ENCODE measurements at regions not wholly inside any gene's neighbourhood (a gene's known extent, or its start where the extent isn't known, plus 50 kb on each side); places are given as distances from the start of the nearest gene placed in this dataset.

GRCh38 chr6:85703406-85703805 is 60.7 kb upstream of the SYNCRIP start:
- no peak for ATAC-seq (ENCODE audit: insufficient read depth, low read depth)
- no peak for TF ChIP-seq CTCF (IDR thresholded peaks at IDR 0.05; ENCODE audit: borderline replicate concordance, extremely low read depth, low read length, poor library complexity, severe bottlenecking)
- H4K20me1 ChIP-seq (ENCODE audit: insufficient read depth, low read length) = no peaks in the 10 kb centered on the region

More at GRCh38 chr6:85703406-85703805, 60.7 kb upstream of the SYNCRIP start:
- Histone ChIP-seq H3K4me1 (ENCODE audit: insufficient read depth, low read length) (no peaks in the 10 kb centered on the region), H3K4me2 (ENCODE audit: insufficient read depth, low read length) (no peak overlapping the region), H3K4me3 (ENCODE audit: low read depth in 1 of 2, low read length in 2 of 2) (no peak overlapping the region), H3K9me3 (ENCODE audit: insufficient read depth, low read length, severe bottlenecking) (peaks cover 9% of the 10 kb centered on the region), H3K27ac (ENCODE audit: low read length) (no peak overlapping the region), H3K79me2 (ENCODE audit: insufficient read depth, low read length) (no peaks in the 10 kb centered on the region), H3K9ac (ENCODE audit: low read depth, low read length) (no peak overlapping the region), H3K36me3 (ENCODE audit: insufficient read depth, low read length) (no peaks in the 10 kb centered on the region), H3K27me3 (ENCODE audit: insufficient read depth, low read length, poor library complexity) (no peaks in the 10 kb centered on the region), H2AFZ (ENCODE audit: low read depth, low read length) (no peak overlapping the region)
- no peak for DNase-seq
